ENCODE measurements at regions not wholly inside any gene's neighbourhood (a gene's known extent, or its start where the extent isn't known, plus 50 kb on each side); places are given as distances from the start of the nearest gene placed in this dataset.

- TF ChIP-seq MYC (IDR thresholded peaks at IDR 0.05; ENCODE audit: low read depth, low read length) (no peak), CTCF (IDR thresholded peaks at IDR 0.05; ENCODE audit: low read depth, low read length) (no peak), MAX (IDR thresholded peaks at IDR 0.05; ENCODE audit: low read depth, low read length) (no peak), POLR2A (IDR thresholded peaks at IDR 0.05; ENCODE audit: extremely low read depth, insufficient read length) (no peak)
- no peak for DNase-seq (ENCODE audit: low read depth)
- no peak overlapping the region for H3K4me3 ChIP-seq (ENCODE audit: low read depth, low read length)
Measured at GRCh38 chr15:98452238-98452637, 196.1 kb upstream of the IGF1R start.

GRCh38 chr15:98455904-98456303, 192.4 kb upstream of the IGF1R start:
- DNase-seq (ENCODE audit: low read depth) = no peak
- no peak overlapping the region for H3K4me3 ChIP-seq (ENCODE audit: low read depth, low read length)
- no peak for TF ChIP-seq MAX (IDR thresholded peaks at IDR 0.05; ENCODE audit: low read depth, low read length)
- no peak for TF ChIP-seq POLR2A (IDR thresholded peaks at IDR 0.05; ENCODE audit: extremely low read depth, insufficient read length)
- no peak for TF ChIP-seq CTCF (IDR thresholded peaks at IDR 0.05; ENCODE audit: low read depth, low read length)
- TF ChIP-seq MYC (IDR thresholded peaks at IDR 0.05; ENCODE audit: low read depth, low read length) = no peak

- no peak overlapping the region for H3K4me3 ChIP-seq (ENCODE audit: low read depth, low read length)
- no peak for DNase-seq (ENCODE audit: low read depth)
- TF ChIP-seq CTCF (IDR thresholded peaks at IDR 0.05; ENCODE audit: low read depth, low read length) (no peak), MAX (IDR thresholded peaks at IDR 0.05; ENCODE audit: low read depth, low read length) (no peak), MYC (IDR thresholded peaks at IDR 0.05; ENCODE audit: low read depth, low read length) (no peak), POLR2A (IDR thresholded peaks at IDR 0.05; ENCODE audit: extremely low read depth, insufficient read length) (no peak)
Measured at GRCh38 chr15:98476559-98476958, 171.8 kb upstream of the IGF1R start.

- no peak for DNase-seq (ENCODE audit: low read depth)
- no peak overlapping the region for H3K4me3 ChIP-seq (ENCODE audit: low read depth, low read length)
- no peak for TF ChIP-seq CTCF (IDR thresholded peaks at IDR 0.05; ENCODE audit: low read depth, low read length)
- no peak for TF ChIP-seq MYC (IDR thresholded peaks at IDR 0.05; ENCODE audit: low read depth, low read length)
- TF ChIP-seq MAX (IDR thresholded peaks at IDR 0.05; ENCODE audit: low read depth, low read length) = no peak
- no peak for TF ChIP-seq POLR2A (IDR thresholded peaks at IDR 0.05; ENCODE audit: extremely low read depth, insufficient read length)
Measured at GRCh38 chr15:98480844-98481243, 167.5 kb upstream of the IGF1R start.

- no peak for DNase-seq (ENCODE audit: low read depth)
- H3K4me3 ChIP-seq (ENCODE audit: low read depth, low read length) = no peak overlapping the region
- no peak for TF ChIP-seq CTCF (IDR thresholded peaks at IDR 0.05; ENCODE audit: low read depth, low read length)
- TF ChIP-seq MAX (IDR thresholded peaks at IDR 0.05; ENCODE audit: low read depth, low read length) = no peak
- TF ChIP-seq POLR2A (IDR thresholded peaks at IDR 0.05; ENCODE audit: extremely low read depth, insufficient read length) = no peak
- TF ChIP-seq MYC (IDR thresholded peaks at IDR 0.05; ENCODE audit: low read depth, low read length) = no peak
Measured at GRCh38 chr15:98483575-98484130, 164.7 kb upstream of the IGF1R start.

Data from NB4 (cell line).